Stimulated activated naive CD8-positive, alpha-beta T cell treated with anti-CD3 and anti-CD28 coated beads, Interleukin-15, amount 100 ng/mL, for 72 hours (primary cell): ENCODE measurements at regions not wholly inside any gene's neighbourhood (a gene's known extent, or its start where the extent isn't known, plus 50 kb on each side); places are given as distances from the start of the nearest gene placed in this dataset.

ENCODE experiments used
- ATAC-seq: fragments of 150-1000 bp; cut with Tn5 transposase; 2 replicates; pipeline ENCODE4 v1.10.0; 2021; ENCODE audit warnings: mild to moderate bottlenecking, moderate library complexity
- DNase-seq, 2 donors: peaks; one replicate each; pipeline ENCODE4 v3.0.0; 2021 to 2022
- H3K27ac Mint-ChIP-seq, 2 donors: one replicate each; pipeline ENCODE4 v1.8.0; 2022; ENCODE audit warnings: mild to moderate bottlenecking in 2 of 2, mixed read lengths in 2 of 2, moderate library complexity in 2 of 2
- H3K27me3 Mint-ChIP-seq: one replicate; pipeline ENCODE4 v1.8.0; 2022; ENCODE audit warnings: mixed read lengths
- H3K4me1 Mint-ChIP-seq: one replicate; pipeline ENCODE4 v1.8.0; 2022; ENCODE audit warnings: mild to moderate bottlenecking, mixed read lengths
- H3K4me3 Mint-ChIP-seq, 2 donors: one replicate each; pipeline ENCODE4 v1.8.0; 2022; ENCODE audit warnings: mild to moderate bottlenecking in 2 of 2, mixed read lengths in 2 of 2, moderate library complexity in 1 of 2
- H3K9me3 Mint-ChIP-seq, 2 donors: one replicate each; pipeline ENCODE4 v1.8.0; 2022; ENCODE audit warnings: mixed read lengths in 2 of 2

GRCh38 chr14:86838363-86838762 lies 1154.6 kb downstream of the GALC start:
- ATAC-seq (peak; percentile 37), DNase-seq (peak in 1 of 2 donors; percentile 24)
- H3K9me3 Mint-ChIP-seq: peaks cover 6 to 14% of the 10 kb centered on the region in 2 donors
- no peaks in the 10 kb centered on the region for H3K4me1 Mint-ChIP-seq
- H3K27ac Mint-ChIP-seq: no peak overlapping the region
- H3K4me3 Mint-ChIP-seq: no peak overlapping the region
- no peaks in the 10 kb centered on the region for H3K27me3 Mint-ChIP-seq

GRCh38 chr14:86826661-86827060 lies 1166.3 kb downstream of the GALC start:
- Mint-ChIP-seq H3K27ac (no peak overlapping the region), H3K4me1 (no peaks in the 10 kb centered on the region), H3K27me3 (no peaks in the 10 kb centered on the region), H3K9me3 (peaks cover 15 to 22% of the 10 kb centered on the region in 2 donors), H3K4me3 (no peak overlapping the region)
- ATAC-seq: no peak
- no peak for DNase-seq

GRCh38 chr14:86824167-86824566 lies 1168.8 kb downstream of the GALC start:
- DNase-seq (no peak), ATAC-seq (no peak)
- no peak overlapping the region for H3K27ac Mint-ChIP-seq
- no peak overlapping the region for H3K4me3 Mint-ChIP-seq
- H3K9me3 Mint-ChIP-seq: peaks cover 15% of the 10 kb centered on the region in 2 donors
- no peaks in the 10 kb centered on the region for H3K27me3 Mint-ChIP-seq
- no peaks in the 10 kb centered on the region for H3K4me1 Mint-ChIP-seq

GRCh38 chr14:86823581-86823980 lies 1169.4 kb downstream of the GALC start:
- Mint-ChIP-seq H3K27me3 (no peaks in the 10 kb centered on the region), H3K4me3 (no peak overlapping the region), H3K27ac (no peak overlapping the region), H3K9me3 (peaks cover 14 to 15% of the 10 kb centered on the region in 2 donors), H3K4me1 (no peaks in the 10 kb centered on the region)
- DNase-seq (no peak), ATAC-seq (no peak)

GRCh38 chr14:86815341-86815740 lies 1177.6 kb downstream of the GALC start:
- no peak overlapping the region for H3K27ac Mint-ChIP-seq
- no peak for ATAC-seq
- H3K9me3 Mint-ChIP-seq: peaks cover 22 to 35% of the 10 kb centered on the region in 2 donors
- H3K4me3 Mint-ChIP-seq: no peak overlapping the region
- no peak for DNase-seq
- H3K27me3 Mint-ChIP-seq: no peaks in the 10 kb centered on the region
- H3K4me1 Mint-ChIP-seq: no peaks in the 10 kb centered on the region

GRCh38 chr14:86802726-86803125 lies 1190.3 kb downstream of the GALC start:
- H3K27ac Mint-ChIP-seq: no peak overlapping the region
- H3K27me3 Mint-ChIP-seq: no peaks in the 10 kb centered on the region
- ATAC-seq: no peak
- DNase-seq: no peak
- H3K4me3 Mint-ChIP-seq: no peak overlapping the region
- H3K9me3 Mint-ChIP-seq: peaks cover 5 to 14% of the 10 kb centered on the region in 2 donors
- H3K4me1 Mint-ChIP-seq: no peaks in the 10 kb centered on the region

GRCh38 chr14:86799244-86799647 lies 1193.7 kb downstream of the GALC start:
- no peaks in the 10 kb centered on the region for H3K4me1 Mint-ChIP-seq
- no peak overlapping the region for H3K27ac Mint-ChIP-seq
- DNase-seq (no peak), ATAC-seq (no peak)
- H3K27me3 Mint-ChIP-seq: no peaks in the 10 kb centered on the region
- no peak overlapping the region for H3K4me3 Mint-ChIP-seq
- H3K9me3 Mint-ChIP-seq: peaks cover 5 to 22% of the 10 kb centered on the region in 2 donors

GRCh38 chr14:86798330-86798729 lies 1194.7 kb downstream of the GALC start:
- ATAC-seq: no peak
- Mint-ChIP-seq H3K4me1 (no peaks in the 10 kb centered on the region), H3K9me3 (peaks cover 5 to 20% of the 10 kb centered on the region in 2 donors), H3K27me3 (no peaks in the 10 kb centered on the region), H3K27ac (no peak overlapping the region), H3K4me3 (no peak overlapping the region)
- no peak for DNase-seq

- Mint-ChIP-seq H3K4me1 (no peaks in the 10 kb centered on the region), H3K27me3 (no peaks in the 10 kb centered on the region), H3K9me3 (peaks cover 5 to 15% of the 10 kb centered on the region in 2 donors), H3K4me3 (no peak overlapping the region), H3K27ac (no peak overlapping the region)
- ATAC-seq (no peak), DNase-seq (no peak)
Measured at GRCh38 chr14:86797075-86797351, 1196.0 kb downstream of the GALC start.

GRCh38 chr14:86796221-86797074 lies 1196.5 kb downstream of the GALC start:
- no peak for DNase-seq
- H3K27ac Mint-ChIP-seq: peak overlapping the region in 1 of 2 donors; percentile 68
- H3K9me3 Mint-ChIP-seq: peaks cover 7 to 17% of the 10 kb centered on the region in 2 donors
- H3K4me3 Mint-ChIP-seq: no peak overlapping the region
- no peaks in the 10 kb centered on the region for H3K4me1 Mint-ChIP-seq
- no peaks in the 10 kb centered on the region for H3K27me3 Mint-ChIP-seq
- ATAC-seq: no peak

- ATAC-seq: no peak
- H3K4me3 Mint-ChIP-seq: no peak overlapping the region
- DNase-seq: no peak
- H3K27me3 Mint-ChIP-seq: no peaks in the 10 kb centered on the region
- peaks cover 14 to 24% of the 10 kb centered on the region in 2 donors for H3K9me3 Mint-ChIP-seq
- H3K27ac Mint-ChIP-seq: no peak overlapping the region
- no peaks in the 10 kb centered on the region for H3K4me1 Mint-ChIP-seq
Measured at GRCh38 chr14:86794689-86795088, 1198.3 kb downstream of the GALC start.

- H3K4me1 Mint-ChIP-seq: no peaks in the 10 kb centered on the region
- DNase-seq: no peak
- H3K9me3 Mint-ChIP-seq: peaks cover 9 to 10% of the 10 kb centered on the region in 2 donors
- no peak overlapping the region for H3K27ac Mint-ChIP-seq
- no peaks in the 10 kb centered on the region for H3K27me3 Mint-ChIP-seq
- ATAC-seq: no peak
- no peak overlapping the region for H3K4me3 Mint-ChIP-seq
Measured at GRCh38 chr14:86790408-86791364, 1202.3 kb downstream of the GALC start.

GRCh38 chr14:86788224-86788623 lies 1204.8 kb downstream of the GALC start:
- Mint-ChIP-seq H3K9me3 (peaks cover 10 to 13% of the 10 kb centered on the region in 2 donors), H3K4me1 (no peaks in the 10 kb centered on the region), H3K4me3 (no peak overlapping the region), H3K27ac (peak overlapping the region in 1 of 2 donors; percentile 71), H3K27me3 (no peaks in the 10 kb centered on the region)
- DNase-seq (no peak), ATAC-seq (no peak)

- peak overlapping the region in 1 of 2 donors; percentile 46 for H3K27ac Mint-ChIP-seq
- no peaks in the 10 kb centered on the region for H3K4me1 Mint-ChIP-seq
- ATAC-seq (no peak), DNase-seq (no peak)
- H3K27me3 Mint-ChIP-seq: no peaks in the 10 kb centered on the region
- H3K9me3 Mint-ChIP-seq: peaks cover 10 to 15% of the 10 kb centered on the region in 2 donors
- H3K4me3 Mint-ChIP-seq: no peak overlapping the region
Measured at GRCh38 chr14:86787717-86788116, 1205.3 kb downstream of the GALC start.

- DNase-seq (no peak), ATAC-seq (no peak)
- Mint-ChIP-seq H3K9me3 (peaks cover 6 to 7% of the 10 kb centered on the region in 2 donors), H3K4me3 (no peak overlapping the region), H3K27me3 (no peaks in the 10 kb centered on the region), H3K27ac (no peak overlapping the region), H3K4me1 (no peaks in the 10 kb centered on the region)
Measured at GRCh38 chr14:86782092-86782580, 1210.8 kb downstream of the GALC start.
